IPS-11a (cell line): ENCODE measurements at regions not wholly inside any gene's neighbourhood (a gene's known extent, or its start where the extent isn't known, plus 50 kb on each side); places are given as distances from the start of the nearest gene placed in this dataset.

Experiments
- H3K4me3 ChIP-seq: one replicate; pipeline ENCODE4 v1.5.1; 2013; ENCODE audit warnings: low read depth, low read length, control low read depth

- no peak overlapping the region for H3K4me3 ChIP-seq
Observed at GRCh38 chr4:180491210-180491609, 1752.0 kb upstream of the TENM3 start.

GRCh38 chr4:180493299-180493698 is 1749.9 kb upstream of the TENM3 start:
- H3K4me3 ChIP-seq = no peak overlapping the region

- no peak overlapping the region for H3K4me3 ChIP-seq
Observed at GRCh38 chr4:180500154-180500553, 1743.0 kb upstream of the TENM3 start.

- no peak overlapping the region for H3K4me3 ChIP-seq
Observed at GRCh38 chr4:180512801-180513475, 1730.3 kb upstream of the TENM3 start.

- no peak overlapping the region for H3K4me3 ChIP-seq
Observed at GRCh38 chr4:180518906-180519305, 1724.3 kb upstream of the TENM3 start.

GRCh38 chr4:180521181-180521580 is 1722.0 kb upstream of the TENM3 start:
- no peak overlapping the region for H3K4me3 ChIP-seq

GRCh38 chr4:180525523-180526077 is 1717.6 kb upstream of the TENM3 start:
- no peak overlapping the region for H3K4me3 ChIP-seq

GRCh38 chr4:180528003-180528402 is 1715.2 kb upstream of the TENM3 start:
- H3K4me3 ChIP-seq = no peak overlapping the region

- H3K4me3 ChIP-seq = no peak overlapping the region
Observed at GRCh38 chr4:180530787-180531186, 1712.4 kb upstream of the TENM3 start.

- no peak overlapping the region for H3K4me3 ChIP-seq
Observed at GRCh38 chr4:180532691-180533090, 1710.5 kb upstream of the TENM3 start.

GRCh38 chr4:180538384-180539057 is 1704.7 kb upstream of the TENM3 start:
- no peak overlapping the region for H3K4me3 ChIP-seq

GRCh38 chr4:180539284-180539683 is 1703.9 kb upstream of the TENM3 start:
- no peak overlapping the region for H3K4me3 ChIP-seq

- no peak overlapping the region for H3K4me3 ChIP-seq
Observed at GRCh38 chr4:180541678-180542077, 1701.5 kb upstream of the TENM3 start.

GRCh38 chr4:180542445-180543100 is 1700.6 kb upstream of the TENM3 start:
- H3K4me3 ChIP-seq = no peak overlapping the region

GRCh38 chr4:180550106-180550505 is 1693.1 kb upstream of the TENM3 start:
- H3K4me3 ChIP-seq = no peak overlapping the region

GRCh38 chr4:180557348-180557747 is 1685.9 kb upstream of the TENM3 start:
- H3K4me3 ChIP-seq = no peak overlapping the region

- H3K4me3 ChIP-seq = no peak overlapping the region
Observed at GRCh38 chr4:180557950-180558349, 1685.3 kb upstream of the TENM3 start.

GRCh38 chr4:180558427-180558826 is 1684.8 kb upstream of the TENM3 start:
- no peak overlapping the region for H3K4me3 ChIP-seq

- no peak overlapping the region for H3K4me3 ChIP-seq
Observed at GRCh38 chr4:180560896-180561295, 1682.3 kb upstream of the TENM3 start.

- H3K4me3 ChIP-seq = no peak overlapping the region
Observed at GRCh38 chr4:180564026-180564425, 1679.2 kb upstream of the TENM3 start.

GRCh38 chr4:180564448-180564847 is 1678.8 kb upstream of the TENM3 start:
- no peak overlapping the region for H3K4me3 ChIP-seq
